HG02678 (cell line): ENCODE measurements at regions not wholly inside any gene's neighbourhood (a gene's known extent, or its start where the extent isn't known, plus 50 kb on each side); places are given as distances from the start of the nearest gene placed in this dataset.

Experiments
- ATAC-seq: cut with Tn5 transposase; IDR thresholded peaks from one replicate; pipeline ENCODE4 v1.9.1; 2021; ENCODE audit warnings: mild to moderate bottlenecking, moderate library complexity; ENCODE audit not compliant: unreplicated experiment

GRCh38 chr6:145245119-145245518, 490.2 kb downstream of the EPM2A start:
- no peak for ATAC-seq

- no peak for ATAC-seq
These were observed 487.5 kb downstream of the EPM2A start for GRCh38 chr6:145247692-145248419.

DNA sequence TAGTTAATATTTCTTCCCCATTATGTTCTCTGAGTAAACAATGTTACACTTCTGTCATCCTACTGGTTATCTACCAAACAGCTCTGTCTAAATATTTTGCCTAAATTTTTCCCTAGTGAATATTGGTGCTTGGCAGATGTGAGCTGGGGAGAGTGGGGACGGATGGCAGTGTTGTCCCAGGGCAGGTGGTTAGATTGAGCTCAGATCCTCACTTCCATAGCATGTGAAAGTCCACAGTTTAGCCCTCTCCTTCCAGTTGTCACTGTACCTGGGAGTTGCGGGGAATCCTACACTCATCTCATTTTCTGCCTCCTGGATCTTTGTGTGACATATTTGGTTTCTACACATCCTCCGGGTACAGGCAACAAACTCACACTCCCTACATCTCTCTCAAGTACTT, 484.9 kb downstream of the EPM2A start:
- no peak for ATAC-seq

- ATAC-seq = no peak
These were observed 482.6 kb downstream of the EPM2A start for GRCh38 chr6:145252737-145253136.

DNA sequence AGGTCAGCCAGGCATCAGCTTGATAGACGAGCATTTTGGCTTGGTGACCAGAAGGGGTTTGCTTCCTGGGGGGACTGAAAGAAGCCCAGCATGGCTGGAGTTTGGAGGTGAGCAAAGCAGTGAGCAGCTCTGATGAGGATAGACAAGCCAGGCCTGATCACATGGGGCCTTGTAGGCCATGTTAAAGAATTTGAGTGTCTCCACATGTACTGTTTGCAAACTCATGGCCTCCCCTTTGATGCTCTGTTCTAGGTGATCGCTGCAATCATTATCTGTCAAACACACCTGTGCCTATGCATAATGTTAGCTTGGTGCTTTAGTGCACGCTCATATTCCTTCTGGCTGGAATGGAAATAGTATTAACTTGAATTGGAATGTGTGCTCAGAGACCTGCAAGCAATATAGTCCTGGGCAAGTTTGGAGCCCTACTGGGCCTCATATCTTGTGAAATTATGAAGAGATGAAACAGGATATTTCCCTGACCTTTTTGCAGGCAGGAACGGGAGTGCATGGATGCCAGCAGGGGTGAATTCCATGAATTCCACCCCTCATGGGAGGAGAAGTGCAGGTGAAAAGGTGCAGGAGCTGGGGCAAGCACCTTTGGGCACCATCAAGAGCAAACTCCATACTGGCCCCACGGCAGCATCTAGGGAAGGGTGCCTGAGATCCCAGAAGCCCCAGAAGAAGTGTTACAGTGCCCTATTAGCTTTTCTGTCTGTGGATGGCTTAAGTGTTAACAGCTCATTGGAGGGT, 480.5 kb downstream of the EPM2A start:
- ATAC-seq = no peak

GRCh38 chr6:145257704-145258103, 477.6 kb downstream of the EPM2A start:
- no peak for ATAC-seq

- no peak for ATAC-seq
These were observed 477.2 kb downstream of the EPM2A start for GRCh38 chr6:145258122-145258521.

- ATAC-seq = no peak
These were observed 474.7 kb downstream of the EPM2A start for GRCh38 chr6:145260484-145261175.

- no peak for ATAC-seq
These were observed 473.6 kb downstream of the EPM2A start for GRCh38 chr6:145261758-145262157.

- no peak for ATAC-seq
These were observed 472.5 kb downstream of the EPM2A start for GRCh38 chr6:145262771-145263170.

- no peak for ATAC-seq
These were observed 471.5 kb downstream of the EPM2A start for GRCh38 chr6:145263778-145264211.

- ATAC-seq = no peak
These were observed 468.8 kb downstream of the EPM2A start for GRCh38 chr6:145266432-145267075.

DNA sequence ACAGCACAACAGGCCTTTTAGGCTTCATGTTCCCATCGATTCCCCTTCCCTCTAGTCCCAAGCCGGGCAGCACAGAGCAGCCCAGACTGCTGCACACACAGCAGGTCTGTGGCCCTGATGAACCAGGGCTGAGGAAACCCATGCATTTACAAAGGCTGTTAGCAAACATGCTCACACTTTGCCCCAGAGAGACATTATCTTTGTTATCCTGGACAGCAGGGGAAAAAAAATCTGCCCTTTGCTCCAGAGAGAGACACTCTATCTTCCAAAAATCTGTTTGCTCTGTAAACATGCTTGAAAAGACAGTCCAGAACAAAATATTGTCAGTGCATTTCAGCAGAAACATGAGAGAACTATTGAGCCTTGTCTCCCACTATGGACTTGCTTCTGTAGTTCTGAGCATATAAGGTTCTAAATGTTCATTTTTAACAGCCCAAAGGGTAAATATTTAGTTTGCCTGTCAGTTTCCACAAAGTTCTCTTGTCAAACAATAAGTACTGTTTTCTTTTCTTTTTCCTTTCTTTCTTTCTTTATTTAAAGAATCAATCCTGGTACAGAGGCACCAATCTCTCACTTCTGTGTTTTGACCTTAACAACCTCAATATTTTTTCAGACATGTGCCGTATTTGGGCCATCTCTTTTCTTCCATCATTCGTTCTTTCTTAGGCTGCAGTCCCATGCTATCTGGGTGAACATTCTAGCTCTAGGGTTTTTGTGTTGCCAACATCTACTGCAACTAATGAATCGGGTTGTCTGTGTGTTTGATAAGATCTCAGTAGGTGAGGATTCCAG, 468.0 kb downstream of the EPM2A start:
- ATAC-seq = no peak

GRCh38 chr6:145270464-145270863, 464.9 kb downstream of the EPM2A start:
- ATAC-seq = no peak

- ATAC-seq = no peak
These were observed 464.3 kb downstream of the EPM2A start for GRCh38 chr6:145271040-145271439.

DNA sequence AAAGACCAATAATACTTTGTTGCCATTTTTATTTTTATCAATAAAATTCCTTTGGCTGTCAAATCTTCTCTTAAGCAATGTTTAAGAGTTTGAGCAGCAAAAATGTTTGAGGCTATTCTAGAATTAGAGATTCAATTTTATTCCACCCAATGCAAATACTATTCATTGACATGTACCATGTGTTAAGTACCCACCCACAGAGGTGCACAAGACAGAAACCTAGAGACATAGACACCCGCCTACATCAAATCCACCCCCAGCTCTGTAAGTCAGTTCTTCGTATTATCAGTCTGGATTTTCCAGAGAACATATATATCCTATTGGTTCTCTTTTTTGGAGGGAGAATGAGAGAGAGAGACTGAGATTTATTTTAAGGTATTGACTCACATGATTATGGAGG, 463.7 kb downstream of the EPM2A start:
- no peak for ATAC-seq

DNA sequence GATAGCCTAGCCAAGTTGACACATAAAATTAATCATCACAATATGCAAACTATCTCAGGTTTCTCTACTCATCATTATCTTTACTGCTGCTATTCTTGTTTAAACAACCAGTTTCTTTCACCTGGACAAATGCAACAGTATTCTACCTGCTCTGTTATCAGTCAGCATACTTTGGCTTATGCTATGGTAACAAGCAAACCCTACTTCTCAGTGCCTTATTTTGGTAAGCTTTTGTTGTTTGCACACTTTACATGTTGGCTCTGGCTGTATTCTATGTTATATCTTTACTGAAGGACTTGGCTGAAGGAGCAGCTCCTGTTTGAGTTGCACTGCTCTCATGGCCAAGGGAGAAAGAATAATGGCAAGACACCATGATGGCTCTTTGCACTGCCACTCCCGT, 463.1 kb downstream of the EPM2A start:
- ATAC-seq = no peak

DNA sequence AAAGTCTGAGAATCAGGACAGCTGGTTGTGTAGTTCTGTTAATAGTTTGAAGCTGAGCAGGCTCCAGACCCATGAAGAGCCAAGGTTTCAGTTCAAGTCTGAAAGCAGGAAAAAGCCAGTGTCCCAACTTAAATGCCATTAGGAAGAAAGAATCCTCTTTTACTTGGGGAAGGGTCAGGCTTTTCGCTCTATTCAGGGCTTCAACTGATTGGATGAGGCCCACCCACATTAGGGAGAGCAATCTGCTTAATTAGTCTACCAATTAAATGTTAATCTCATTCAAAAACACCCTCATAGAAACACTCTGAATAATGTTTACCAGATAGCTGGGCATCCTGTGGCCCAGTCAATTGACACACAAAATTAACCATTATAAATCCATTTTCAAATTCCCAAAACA, 462.2 kb downstream of the EPM2A start:
- ATAC-seq = no peak

GRCh38 chr6:145274083-145274482, 461.2 kb downstream of the EPM2A start:
- no peak for ATAC-seq

- ATAC-seq = no peak
These were observed 460.3 kb downstream of the EPM2A start for GRCh38 chr6:145275019-145275418.

- ATAC-seq = no peak
These were observed 459.5 kb downstream of the EPM2A start for GRCh38 chr6:145275787-145276186.
